ENCODE measurements at regions not wholly inside any gene's neighbourhood (a gene's known extent, or its start where the extent isn't known, plus 50 kb on each side); places are given as distances from the start of the nearest gene placed in this dataset.

DNA sequence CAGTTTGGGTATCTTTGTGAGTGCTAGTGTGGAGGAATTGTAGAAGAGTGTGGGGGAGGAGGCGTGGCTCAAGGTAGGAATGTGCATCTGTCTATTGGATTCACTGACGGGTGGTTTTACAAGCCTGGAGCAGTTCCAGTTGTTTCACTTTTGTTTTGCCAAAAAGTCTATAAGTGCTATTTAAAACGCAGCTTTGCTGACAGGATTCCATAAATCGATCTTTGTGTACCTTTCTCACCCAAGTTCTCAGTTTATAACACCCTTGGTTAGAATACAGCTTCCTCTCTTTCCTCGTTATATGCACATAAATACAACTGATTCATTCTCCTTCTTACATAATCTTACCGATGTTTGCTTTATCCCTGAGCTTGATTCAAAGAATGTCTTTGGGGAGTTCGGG lies 123.2 kb upstream of the UBE2E2 start:
- H3K27ac Mint-ChIP-seq = no peak overlapping the region
- H3K9me3 Mint-ChIP-seq = no peaks in the 10 kb centered on the region
- ChIA-PET CTCF (interaction anchor here (0.6 kb wide), 1 partner anchor 751 kb away, joined by 4 read pairs; no protein-coding TSS in a partner anchor), POLR2A (interaction anchor here (0.6 kb wide), 1 partner anchor 88 kb away, joined by 3 read pairs; no protein-coding TSS in a partner anchor)
- H3K4me1 Mint-ChIP-seq = peaks cover 5% of the 10 kb centered on the region
- H3K4me3 Mint-ChIP-seq = peak overlapping the region; percentile 8
- no peaks in the 10 kb centered on the region for H3K36me3 Mint-ChIP-seq (ENCODE audit: low read depth)
- no peaks in the 10 kb centered on the region for H3K27me3 Mint-ChIP-seq
- DNase-seq = no peak

DNA sequence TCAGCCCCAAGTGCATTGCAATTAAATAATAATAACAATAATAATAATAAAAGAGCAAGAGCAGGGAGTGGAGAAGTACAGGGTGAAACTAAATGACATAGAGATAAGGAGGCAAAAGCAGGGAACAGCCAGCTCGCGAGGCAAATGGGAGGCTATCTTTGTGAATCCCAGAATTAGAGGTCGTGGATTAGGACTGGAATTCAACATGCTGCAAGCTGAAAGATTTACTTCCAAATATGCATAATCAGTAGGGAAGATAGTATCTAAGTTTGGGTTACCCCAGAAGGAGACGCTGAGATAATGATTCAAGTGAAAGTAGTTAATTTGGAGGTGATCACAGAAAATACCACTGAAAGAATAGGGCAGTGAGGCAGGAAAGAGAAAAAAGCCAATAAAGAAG lies 119.4 kb upstream of the UBE2E2 start:
- H3K9me3 Mint-ChIP-seq = no peaks in the 10 kb centered on the region
- POLR2A ChIA-PET = no interaction called here
- H3K27me3 Mint-ChIP-seq = no peaks in the 10 kb centered on the region
- H3K36me3 Mint-ChIP-seq (ENCODE audit: low read depth) = no peaks in the 10 kb centered on the region
- no peak for DNase-seq
- H3K4me3 Mint-ChIP-seq = no peak overlapping the region
- peaks cover 5% of the 10 kb centered on the region for H3K4me1 Mint-ChIP-seq
- H3K27ac Mint-ChIP-seq = no peak overlapping the region
- CTCF ChIA-PET = no interaction called here

DNA sequence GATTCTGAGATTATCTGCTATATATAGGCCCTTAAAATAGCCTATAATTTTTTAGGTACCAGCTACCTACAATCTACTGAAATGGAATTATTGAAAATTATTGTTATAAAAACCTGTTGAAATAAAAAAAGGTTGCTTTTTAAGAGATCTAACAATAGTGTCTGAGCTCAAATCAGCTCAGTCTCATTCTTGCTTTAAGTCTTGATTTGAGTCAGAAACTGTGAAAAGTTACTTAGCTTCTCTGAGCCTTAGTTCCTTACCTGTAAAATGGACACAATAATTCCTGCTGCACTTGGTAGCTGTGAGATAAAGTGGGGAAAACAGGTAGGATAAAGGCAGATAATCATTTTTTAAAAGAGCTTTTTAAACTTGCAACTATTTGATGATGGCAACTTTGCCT lies 118.8 kb upstream of the UBE2E2 start:
- Mint-ChIP-seq H3K4me3 (no peak overlapping the region), H3K9me3 (no peaks in the 10 kb centered on the region), H3K27ac (no peak overlapping the region), H3K27me3 (no peaks in the 10 kb centered on the region), H3K4me1 (peaks cover 5% of the 10 kb centered on the region), H3K36me3 (ENCODE audit: low read depth) (no peaks in the 10 kb centered on the region)
- no peak for DNase-seq
- CTCF ChIA-PET = no interaction called here
- POLR2A ChIA-PET = interaction anchor here (0.6 kb wide), 1 partner anchor 26 kb away, joined by 3 read pairs; no protein-coding TSS in a partner anchor

DNA sequence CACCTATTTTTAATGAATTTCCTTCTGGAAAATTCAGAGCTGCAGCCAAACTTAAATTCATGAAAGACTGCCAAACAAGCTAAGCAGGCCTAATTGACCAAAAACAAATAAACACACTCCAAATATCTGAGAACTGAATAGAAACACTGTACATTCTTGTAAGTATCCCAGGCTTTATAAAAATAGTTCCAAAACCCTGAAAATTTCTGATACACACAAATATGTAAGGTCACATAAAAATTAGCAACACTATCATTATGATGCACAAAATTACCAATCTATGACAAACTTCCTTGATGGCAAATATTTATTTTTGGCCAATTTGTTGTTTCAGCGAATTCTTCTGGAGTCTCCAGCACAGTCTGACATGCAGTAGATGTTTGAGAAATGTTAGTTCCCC lies 117.9 kb upstream of the UBE2E2 start:
- no peak for DNase-seq
- no peak overlapping the region for H3K27ac Mint-ChIP-seq
- H3K4me3 Mint-ChIP-seq = no peak overlapping the region
- no peaks in the 10 kb centered on the region for H3K4me1 Mint-ChIP-seq
- H3K9me3 Mint-ChIP-seq = no peaks in the 10 kb centered on the region
- H3K36me3 Mint-ChIP-seq (ENCODE audit: low read depth) = no peaks in the 10 kb centered on the region
- ChIA-PET CTCF (interaction anchor here (0.6 kb wide), 1 partner anchor 134 kb away, joined by 4 read pairs; no protein-coding TSS in a partner anchor), POLR2A (no interaction called here)
- no peaks in the 10 kb centered on the region for H3K27me3 Mint-ChIP-seq

DNA sequence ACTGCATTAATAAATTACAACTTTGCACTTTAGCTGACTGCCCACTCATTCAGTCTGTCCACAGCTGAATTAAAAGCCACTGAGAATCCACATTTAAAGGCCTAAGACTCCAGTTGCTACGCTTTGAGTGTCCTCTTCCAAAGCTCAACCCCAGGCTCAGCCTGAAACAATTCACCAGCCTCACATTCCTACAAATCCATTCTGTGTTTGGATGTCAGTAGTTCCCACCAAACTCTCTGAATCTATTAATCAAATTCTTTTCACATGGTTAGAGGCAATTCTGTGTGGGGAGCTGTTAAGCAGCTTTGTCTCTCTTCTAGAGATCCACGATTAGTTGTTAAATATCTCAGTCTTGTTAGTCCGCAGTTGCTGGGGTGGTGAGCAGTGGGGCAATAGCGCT lies 116.8 kb upstream of the UBE2E2 start:
- Mint-ChIP-seq H3K27ac (no peak overlapping the region), H3K9me3 (no peaks in the 10 kb centered on the region), H3K36me3 (ENCODE audit: low read depth) (no peaks in the 10 kb centered on the region), H3K4me1 (no peaks in the 10 kb centered on the region), H3K4me3 (no peak overlapping the region), H3K27me3 (no peaks in the 10 kb centered on the region)
- CTCF ChIA-PET = interaction anchor here (0.6 kb wide), 1 partner anchor 25 kb away, joined by 3 read pairs; no protein-coding TSS in a partner anchor
- POLR2A ChIA-PET = no interaction called here
- no peak for DNase-seq

DNA sequence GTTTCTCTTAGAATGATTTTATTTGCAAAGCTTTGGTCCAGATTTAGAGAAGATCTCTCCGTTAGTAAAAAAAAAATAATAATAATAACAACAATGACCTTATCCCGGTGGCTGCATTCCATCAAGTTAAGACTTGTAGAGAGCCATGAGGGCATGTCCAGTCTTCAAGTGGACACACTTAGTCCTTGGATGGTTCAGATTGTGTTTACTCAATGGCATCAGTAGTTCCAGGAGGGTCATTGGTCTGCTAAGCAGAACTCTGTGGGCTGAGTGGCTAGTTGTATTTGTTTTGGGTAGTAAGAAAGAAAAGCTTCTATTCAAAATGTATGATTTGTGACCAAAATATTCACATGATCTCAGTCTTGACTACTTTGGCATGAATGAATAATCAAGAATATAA lies 116.3 kb upstream of the UBE2E2 start:
- CTCF ChIA-PET = interaction anchor here (0.6 kb wide), 1 partner anchor 24 kb away, joined by 3 read pairs; no protein-coding TSS in a partner anchor
- no peak overlapping the region for H3K27ac Mint-ChIP-seq
- DNase-seq = no peak
- no peak overlapping the region for H3K4me3 Mint-ChIP-seq
- H3K4me1 Mint-ChIP-seq = no peaks in the 10 kb centered on the region
- H3K27me3 Mint-ChIP-seq = no peaks in the 10 kb centered on the region
- H3K36me3 Mint-ChIP-seq (ENCODE audit: low read depth) = no peaks in the 10 kb centered on the region
- POLR2A ChIA-PET = no interaction called here
- no peaks in the 10 kb centered on the region for H3K9me3 Mint-ChIP-seq

DNA sequence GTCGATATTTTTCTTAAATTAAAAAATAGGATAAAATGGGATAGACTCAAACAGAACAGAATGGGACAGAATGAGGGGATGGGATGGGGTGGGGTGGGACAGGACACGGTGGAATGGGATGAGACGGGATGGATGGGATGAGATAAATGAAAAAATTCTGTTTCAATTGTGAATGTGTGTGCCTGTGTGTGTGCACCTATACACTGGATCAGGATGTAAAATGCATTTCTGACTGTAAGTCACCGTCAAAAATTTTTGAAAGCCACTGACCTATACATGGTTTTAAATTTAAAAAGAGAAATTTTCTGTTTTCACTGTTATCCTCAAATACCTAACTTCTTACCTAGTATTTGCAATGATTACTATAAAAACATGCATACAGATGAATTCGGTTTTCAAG lies 108.7 kb upstream of the UBE2E2 start:
- CTCF ChIA-PET = no interaction called here
- H3K36me3 Mint-ChIP-seq (ENCODE audit: low read depth) = no peaks in the 10 kb centered on the region
- no peaks in the 10 kb centered on the region for H3K27me3 Mint-ChIP-seq
- H3K4me1 Mint-ChIP-seq = no peaks in the 10 kb centered on the region
- no peak overlapping the region for H3K27ac Mint-ChIP-seq
- H3K9me3 Mint-ChIP-seq = peaks cover 3% of the 10 kb centered on the region
- POLR2A ChIA-PET = no interaction called here
- H3K4me3 Mint-ChIP-seq = no peak overlapping the region
- DNase-seq = no peak

DNA sequence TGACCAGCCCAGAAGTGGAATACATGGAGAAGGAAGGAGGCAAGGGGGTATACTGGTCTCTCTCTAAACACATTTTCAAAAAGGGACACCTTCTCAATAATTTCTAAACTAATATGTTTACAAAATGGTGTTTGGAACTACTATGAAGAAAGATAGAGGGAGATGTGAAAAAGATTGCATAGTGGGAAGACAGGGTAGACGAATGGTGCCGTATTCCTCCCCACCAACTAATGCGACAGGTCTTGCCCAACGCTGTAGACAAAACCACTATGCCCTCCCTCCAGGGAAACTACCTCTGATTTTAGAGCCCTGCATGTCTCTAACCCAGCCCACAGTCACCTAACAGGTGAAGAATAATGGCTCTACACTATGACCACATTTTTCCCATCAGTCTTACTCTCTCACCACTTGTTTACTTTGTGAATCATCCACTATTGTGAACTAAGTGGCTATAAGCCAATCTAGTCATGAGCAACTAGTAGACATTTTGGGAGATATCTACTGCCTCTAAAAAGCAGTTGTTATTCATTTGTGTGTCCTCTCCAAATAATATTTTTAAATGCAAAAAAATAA lies 108.2 kb upstream of the UBE2E2 start:
- no peaks in the 10 kb centered on the region for H3K36me3 Mint-ChIP-seq (ENCODE audit: low read depth)
- H3K4me3 Mint-ChIP-seq = no peak overlapping the region
- POLR2A ChIA-PET = no interaction called here
- CTCF ChIA-PET = no interaction called here
- no peak overlapping the region for H3K27ac Mint-ChIP-seq
- H3K4me1 Mint-ChIP-seq = no peaks in the 10 kb centered on the region
- DNase-seq = no peak
- H3K27me3 Mint-ChIP-seq = no peaks in the 10 kb centered on the region
- H3K9me3 Mint-ChIP-seq = peaks cover 3% of the 10 kb centered on the region

DNA sequence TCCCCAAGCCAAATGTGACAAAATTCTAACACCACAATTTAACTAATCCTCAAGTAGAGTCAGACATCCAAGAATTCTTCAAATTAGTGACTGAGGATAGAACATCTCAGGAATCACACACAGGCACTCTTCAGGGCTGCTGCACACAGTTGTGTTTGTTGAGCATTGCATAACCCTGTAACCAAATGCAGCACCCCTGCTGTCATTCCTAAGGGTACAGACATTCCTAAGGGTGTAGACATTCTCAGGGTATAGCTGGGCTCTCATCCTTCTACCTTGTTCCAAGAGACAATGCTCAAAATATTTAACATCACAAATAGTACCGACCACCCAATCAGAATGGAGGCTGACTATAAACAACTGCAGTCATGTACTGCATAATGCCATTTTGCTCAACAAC lies 107.1 kb upstream of the UBE2E2 start:
- CTCF ChIA-PET = no interaction called here
- Mint-ChIP-seq H3K4me3 (no peak overlapping the region), H3K27me3 (no peaks in the 10 kb centered on the region), H3K27ac (no peak overlapping the region), H3K4me1 (no peaks in the 10 kb centered on the region), H3K9me3 (peaks cover 3% of the 10 kb centered on the region), H3K36me3 (ENCODE audit: low read depth) (no peaks in the 10 kb centered on the region)
- no peak for DNase-seq
- POLR2A ChIA-PET = no interaction called here

DNA sequence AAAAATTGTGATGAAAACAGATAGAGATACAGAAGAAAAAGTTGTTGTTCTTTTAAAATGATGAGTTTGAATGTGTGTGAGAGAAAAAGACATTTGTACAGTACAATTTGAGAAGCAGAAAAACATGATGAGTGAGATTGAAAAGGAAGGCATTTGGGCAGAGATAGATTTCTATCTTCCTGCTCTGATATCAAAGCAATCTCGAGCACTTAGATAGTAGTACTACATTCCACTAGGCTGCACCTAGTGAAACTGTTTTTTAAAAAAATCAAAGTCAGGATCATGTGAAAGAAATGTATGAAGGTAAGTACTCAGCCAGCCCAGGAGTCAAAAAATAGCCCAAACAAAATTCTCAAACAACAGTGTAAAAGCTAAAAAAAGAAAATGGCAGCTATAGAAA lies 104.1 kb upstream of the UBE2E2 start:
- H3K36me3 Mint-ChIP-seq (ENCODE audit: low read depth) = no peaks in the 10 kb centered on the region
- H3K4me1 Mint-ChIP-seq = no peaks in the 10 kb centered on the region
- no peak overlapping the region for H3K4me3 Mint-ChIP-seq
- H3K27ac Mint-ChIP-seq = no peak overlapping the region
- ChIA-PET POLR2A (no interaction called here), CTCF (no interaction called here)
- DNase-seq = no peak
- no peaks in the 10 kb centered on the region for H3K27me3 Mint-ChIP-seq
- no peaks in the 10 kb centered on the region for H3K9me3 Mint-ChIP-seq

DNA sequence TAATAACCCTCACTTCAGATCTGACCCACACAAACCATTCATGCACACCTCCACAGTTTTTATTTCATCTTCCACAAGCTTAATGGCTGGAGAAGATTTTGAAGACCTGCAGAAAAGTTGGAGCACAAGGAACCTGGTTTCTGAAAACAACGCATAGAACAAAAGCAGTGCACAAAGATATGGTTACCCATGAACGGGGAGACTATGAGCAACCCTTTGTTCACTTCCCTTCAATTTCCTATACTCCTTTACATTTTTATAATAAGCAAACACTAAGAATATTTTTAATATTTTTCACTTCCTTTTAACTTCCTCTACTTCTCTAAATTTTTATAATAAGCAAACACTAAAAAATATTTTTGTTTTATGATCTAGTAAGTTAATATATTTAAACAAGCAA lies 103.5 kb upstream of the UBE2E2 start:
- Mint-ChIP-seq H3K4me3 (no peak overlapping the region), H3K4me1 (no peaks in the 10 kb centered on the region), H3K27ac (no peak overlapping the region), H3K27me3 (no peaks in the 10 kb centered on the region), H3K9me3 (no peaks in the 10 kb centered on the region), H3K36me3 (ENCODE audit: low read depth) (no peaks in the 10 kb centered on the region)
- no peak for DNase-seq
- ChIA-PET CTCF (no interaction called here), POLR2A (no interaction called here)

DNA sequence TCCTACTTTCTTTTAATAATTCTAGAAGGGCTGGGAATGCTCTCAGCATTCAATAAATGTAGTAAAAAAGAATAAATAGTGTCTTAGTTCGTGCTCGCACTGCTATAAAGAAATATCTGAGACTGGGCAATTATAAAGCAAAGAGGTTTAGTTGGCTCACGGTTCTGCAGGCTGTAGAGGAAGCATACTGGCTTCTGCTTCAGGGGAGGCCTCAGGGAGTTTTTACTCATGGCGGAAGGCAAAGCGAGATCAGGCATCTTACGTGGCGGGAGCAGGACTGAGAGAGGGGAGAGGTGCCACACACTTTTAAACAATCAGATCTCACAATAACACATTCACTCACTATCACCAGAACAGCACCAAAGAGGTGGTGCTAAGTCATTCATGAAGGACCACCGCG lies 103.0 kb upstream of the UBE2E2 start:
- Mint-ChIP-seq H3K9me3 (no peaks in the 10 kb centered on the region), H3K4me3 (no peak overlapping the region), H3K36me3 (ENCODE audit: low read depth) (no peaks in the 10 kb centered on the region), H3K27ac (no peak overlapping the region), H3K27me3 (no peaks in the 10 kb centered on the region), H3K4me1 (no peaks in the 10 kb centered on the region)
- DNase-seq = no peak
- CTCF ChIA-PET = no interaction called here
- POLR2A ChIA-PET = no interaction called here

DNA sequence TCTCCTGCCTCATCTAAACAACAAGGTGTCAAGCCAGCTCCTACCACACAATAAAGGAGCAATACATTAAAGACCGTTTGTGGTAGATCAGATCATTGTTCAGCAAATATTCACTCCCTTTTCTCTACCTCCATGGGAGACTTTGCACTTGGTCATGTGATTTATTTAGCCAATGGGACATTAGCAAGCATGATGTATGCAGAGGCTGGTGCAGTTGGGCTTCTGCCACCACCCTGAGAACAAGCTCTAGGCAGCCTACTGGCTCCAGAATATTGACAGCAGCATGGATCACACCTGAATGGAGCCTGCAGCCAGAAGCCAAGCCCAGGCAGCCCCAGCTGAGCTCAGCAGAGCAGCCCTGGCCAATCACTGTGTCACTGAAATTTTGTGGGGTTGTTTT lies 99.4 kb upstream of the UBE2E2 start:
- H3K9me3 Mint-ChIP-seq = no peaks in the 10 kb centered on the region
- no peaks in the 10 kb centered on the region for H3K27me3 Mint-ChIP-seq
- H3K27ac Mint-ChIP-seq = no peak overlapping the region
- H3K4me1 Mint-ChIP-seq = no peaks in the 10 kb centered on the region
- no peak for DNase-seq
- H3K4me3 Mint-ChIP-seq = no peak overlapping the region
- ChIA-PET POLR2A (no interaction called here), CTCF (no interaction called here)
- no peaks in the 10 kb centered on the region for H3K36me3 Mint-ChIP-seq (ENCODE audit: low read depth)

DNA sequence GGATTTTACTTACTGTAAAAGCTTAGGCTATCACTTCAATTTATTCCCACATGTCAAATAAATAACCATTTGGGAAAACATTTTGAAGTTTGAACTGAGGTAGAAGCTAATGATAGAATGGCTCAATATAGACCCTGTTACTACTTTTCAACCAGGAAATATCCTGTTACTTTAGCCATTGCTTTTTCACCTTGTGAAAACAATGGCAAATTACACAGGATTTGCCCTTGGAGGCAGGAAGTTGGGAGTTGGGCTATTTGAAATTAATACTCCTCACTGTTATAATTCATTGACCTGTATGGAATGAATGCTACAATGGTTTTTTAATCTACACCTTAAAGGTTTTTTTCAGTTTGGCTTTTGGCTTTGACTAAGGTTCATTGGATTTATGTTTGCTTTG lies 98.1 kb upstream of the UBE2E2 start:
- DNase-seq = no peak
- Mint-ChIP-seq H3K27me3 (no peaks in the 10 kb centered on the region), H3K27ac (no peak overlapping the region), H3K4me1 (no peaks in the 10 kb centered on the region), H3K4me3 (no peak overlapping the region), H3K36me3 (ENCODE audit: low read depth) (no peaks in the 10 kb centered on the region), H3K9me3 (no peaks in the 10 kb centered on the region)
- POLR2A ChIA-PET = no interaction called here
- CTCF ChIA-PET = no interaction called here

All from activated CD4-positive, alpha-beta T cell treated with anti-CD3 and anti-CD28 coated beads, Interleukin-2, amount 10 ng/mL, durations not matched to agents 7 days and 5 days (primary cell).